ENCODE measurements at regions not wholly inside any gene's neighbourhood (a gene's known extent, or its start where the extent isn't known, plus 50 kb on each side); places are given as distances from the start of the nearest gene placed in this dataset.

GRCh38 chr20:50285376-50286173 is 94.9 kb downstream of the CEBPB start:
- no peak for FAIRE-seq
- DNase-seq (ENCODE audit: low spot score) = peak; percentile 64

- FAIRE-seq = no peak
- peak; percentile 48 for DNase-seq (ENCODE audit: low spot score)
Observed at GRCh38 chr20:50286174-50286511, 95.5 kb downstream of the CEBPB start.

- FAIRE-seq (no peak), DNase-seq (ENCODE audit: low spot score) (peak; percentile 99)
Observed at GRCh38 chr20:50286609-50287008, 96.0 kb downstream of the CEBPB start.

DNA sequence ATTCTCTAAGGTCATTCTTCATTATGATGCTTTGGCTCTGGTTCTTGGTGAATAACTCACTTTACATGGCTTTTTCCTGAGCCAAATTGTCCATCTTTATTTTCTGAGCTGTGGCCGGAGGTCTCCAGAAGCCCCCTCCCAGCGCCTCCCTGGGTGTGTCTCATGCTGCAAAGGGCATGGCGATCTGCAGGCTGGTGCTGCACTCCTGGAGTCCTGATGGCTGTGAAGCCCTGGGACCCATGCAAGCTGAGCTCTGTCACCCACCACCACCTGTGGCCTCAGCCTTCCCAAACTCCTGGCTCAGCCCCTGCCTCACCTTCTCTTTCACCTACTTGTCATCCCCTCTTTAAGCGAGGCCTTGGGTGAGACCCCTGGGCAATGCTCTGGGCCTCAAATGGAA is 96.9 kb downstream of the CEBPB start:
- FAIRE-seq (no peak), DNase-seq (ENCODE audit: low spot score) (no peak)

- DNase-seq (ENCODE audit: low spot score) (no peak), FAIRE-seq (no peak)
Observed at GRCh38 chr20:50288128-50288623, 97.5 kb downstream of the CEBPB start.

DNA sequence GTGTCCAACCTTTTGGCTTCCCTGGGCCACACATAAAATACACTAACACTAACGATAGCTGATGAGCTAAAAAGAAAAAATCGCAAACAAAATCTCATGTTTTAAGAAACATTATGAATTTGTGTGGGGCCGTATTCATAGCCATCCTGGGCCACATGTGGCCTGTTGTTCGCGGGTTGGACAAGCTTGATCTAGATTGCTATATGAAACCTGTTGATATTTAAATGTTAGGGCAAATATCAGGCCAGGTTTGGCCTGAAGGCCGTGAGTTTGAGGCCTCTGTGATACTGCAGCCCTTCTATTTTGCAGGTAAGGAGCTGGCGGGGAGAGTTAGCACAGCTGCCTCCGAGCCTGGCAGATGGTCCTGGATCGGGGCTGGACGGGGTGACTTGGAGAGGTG is 99.0 kb downstream of the CEBPB start:
- DNase-seq (ENCODE audit: low spot score) (no peak), FAIRE-seq (no peak)

- DNase-seq (ENCODE audit: low spot score) = no peak
- FAIRE-seq = no peak
Observed at GRCh38 chr20:50290112-50290511, 99.5 kb downstream of the CEBPB start.

GRCh38 chr20:50290808-50291207 is 100.2 kb downstream of the CEBPB start:
- no peak for FAIRE-seq

DNA sequence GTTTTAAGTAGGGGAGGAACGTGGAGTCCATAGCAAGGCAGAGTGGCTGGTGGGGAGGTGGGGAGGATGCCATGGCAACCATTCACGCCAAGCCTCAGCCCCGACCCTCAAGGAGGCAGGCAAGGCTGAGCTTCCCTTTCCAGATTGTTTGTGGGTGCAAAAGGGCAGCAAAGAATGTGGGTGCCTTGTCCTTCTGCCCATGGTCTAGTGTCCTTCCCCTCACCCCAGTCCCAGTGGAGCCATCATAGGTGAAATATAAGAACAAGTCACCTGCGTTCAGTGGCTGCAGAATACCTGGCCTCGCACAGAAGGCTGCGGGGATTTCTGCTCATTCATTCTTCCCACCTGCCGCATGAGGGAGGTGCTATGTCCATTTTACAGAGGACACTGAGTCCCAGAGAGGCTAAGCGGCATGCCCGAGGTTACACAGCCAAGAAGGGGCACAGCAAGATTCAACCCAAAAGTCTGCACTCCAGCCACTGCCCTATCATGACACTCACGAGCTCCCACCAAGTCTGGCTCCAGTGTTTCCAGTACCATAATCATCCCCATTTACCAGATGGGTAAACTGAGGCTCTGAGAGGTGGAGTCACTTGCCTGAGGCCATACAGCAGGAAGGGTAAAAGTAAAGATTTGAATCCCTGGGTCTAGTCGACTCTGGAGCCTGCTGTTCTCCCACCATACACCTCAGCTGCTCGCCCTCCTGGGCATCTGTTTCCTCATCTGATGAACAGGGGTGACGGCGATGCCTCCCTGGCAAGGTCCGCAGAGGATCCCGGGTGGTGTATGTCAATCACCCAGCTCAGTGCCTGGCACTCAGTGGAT is 100.8 kb downstream of the CEBPB start:
- FAIRE-seq (no peak), DNase-seq (ENCODE audit: low spot score) (no peak)

More at GRCh38 chr20:50290808-50291207, 100.2 kb downstream of the CEBPB start:
- DNase-seq (ENCODE audit: low spot score) = no peak

GRCh38 chr20:50292079-50292590 is 101.5 kb downstream of the CEBPB start:
- FAIRE-seq = no peak
- no peak for DNase-seq (ENCODE audit: low spot score)

DNA sequence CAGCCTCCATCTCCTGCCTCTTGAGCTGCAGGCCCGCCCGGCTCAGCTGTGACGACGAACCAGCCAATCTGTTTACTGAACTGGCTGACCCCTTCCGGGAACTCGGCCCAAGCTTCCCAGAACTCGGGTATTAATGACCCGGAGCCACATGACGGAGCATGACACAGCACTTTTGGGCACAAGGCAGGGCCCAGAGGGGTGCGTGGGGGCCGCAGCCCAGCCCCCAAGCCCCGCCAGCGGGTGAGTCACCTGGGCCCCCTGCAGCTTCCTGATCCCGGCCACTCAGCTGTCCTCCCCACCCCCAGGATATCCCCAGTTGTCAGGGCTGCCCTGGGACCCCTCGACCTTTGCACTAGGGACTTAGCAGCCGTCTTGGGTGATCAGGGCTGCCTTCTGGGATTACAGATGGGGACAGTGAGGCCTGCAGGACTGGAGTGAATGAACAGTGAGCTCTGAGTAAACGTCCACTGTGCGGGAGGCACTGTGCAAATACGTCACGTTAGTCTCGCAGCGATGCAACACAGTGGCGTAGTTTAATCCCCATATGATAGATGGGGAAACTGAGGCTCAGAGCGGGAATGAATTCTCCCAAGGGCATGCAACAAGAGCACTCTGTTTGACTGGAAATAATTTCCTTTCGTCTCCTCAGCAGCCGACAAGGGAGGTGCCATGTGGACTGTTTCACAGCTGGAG is 102.1 kb downstream of the CEBPB start:
- peak; percentile 63 for FAIRE-seq
- DNase-seq (ENCODE audit: low spot score) = peak; percentile 80

- FAIRE-seq (no peak), DNase-seq (ENCODE audit: low spot score) (no peak)
Observed at GRCh38 chr20:50293284-50294139, 102.9 kb downstream of the CEBPB start.

DNA sequence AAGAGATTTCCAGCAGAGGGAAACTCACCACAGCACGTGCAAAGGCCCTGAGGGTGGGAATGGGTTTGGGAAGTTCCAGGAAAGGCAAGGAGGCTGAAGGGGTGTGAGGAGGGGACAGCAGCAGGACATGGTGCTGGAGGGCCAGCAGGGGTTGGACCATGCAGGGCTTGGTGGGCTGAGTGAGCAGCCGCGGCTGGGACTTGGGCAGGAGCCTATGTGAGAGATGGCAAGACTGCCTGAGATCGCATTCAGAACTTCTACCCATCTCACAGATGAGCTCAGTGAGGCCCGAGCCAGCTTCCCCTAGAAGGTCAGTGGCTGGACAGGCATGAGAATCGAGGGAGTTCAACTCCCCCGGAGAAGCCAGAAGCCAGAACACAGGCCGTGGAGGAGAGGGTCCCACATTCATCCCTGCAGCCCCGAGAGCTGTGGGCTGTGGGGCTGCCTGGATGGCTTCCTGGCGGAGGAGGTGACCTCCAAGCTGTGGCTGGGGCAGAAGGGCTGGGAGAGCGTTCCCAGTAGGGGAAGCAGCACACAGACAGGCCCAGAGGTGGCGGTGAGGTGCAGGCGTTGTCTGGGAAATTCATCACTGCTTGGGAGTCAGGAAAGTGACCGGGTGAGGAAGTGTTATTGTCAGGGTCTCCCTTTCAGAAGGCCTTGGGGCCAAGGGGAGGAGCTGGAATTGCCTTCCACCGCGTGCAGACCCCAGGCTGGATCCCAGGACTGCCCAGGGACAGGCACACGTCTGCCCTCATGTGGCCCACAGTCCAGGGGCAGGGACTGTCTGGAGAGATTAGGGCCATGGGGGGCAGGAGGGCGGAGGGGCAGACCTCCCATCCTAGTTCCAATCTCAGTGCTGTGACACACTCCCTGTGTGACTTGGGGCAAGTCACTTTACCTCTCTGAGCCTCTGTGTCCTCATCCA is 103.8 kb downstream of the CEBPB start:
- no peak for DNase-seq (ENCODE audit: low spot score)
- FAIRE-seq = no peak

DNA sequence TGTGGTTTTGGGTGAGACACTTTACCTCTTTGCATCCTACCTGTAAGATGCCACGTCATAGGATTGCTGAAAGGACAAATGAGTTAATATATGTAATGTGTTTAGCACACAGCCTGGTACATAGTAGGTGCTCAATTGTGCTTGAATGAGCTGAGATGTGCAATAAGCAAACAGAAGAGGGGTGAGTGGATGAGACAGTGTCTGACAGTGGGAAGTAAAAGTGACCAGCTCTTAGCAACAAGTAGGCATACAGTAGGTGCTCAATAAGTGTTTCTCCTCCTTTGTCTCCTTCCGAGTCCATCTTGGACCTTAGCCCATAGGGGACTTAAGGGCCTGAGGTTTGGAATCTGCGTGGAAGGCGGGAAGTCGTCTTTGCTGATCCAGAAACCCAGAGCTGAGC is 104.7 kb downstream of the CEBPB start:
- DNase-seq (ENCODE audit: low spot score) = no peak
- FAIRE-seq = no peak

- FAIRE-seq = no peak
- no peak for DNase-seq (ENCODE audit: low spot score)
Observed at GRCh38 chr20:50295762-50296449, 105.3 kb downstream of the CEBPB start.

GRCh38 chr20:50296450-50297375 is 106.1 kb downstream of the CEBPB start:
- no peak for FAIRE-seq
- no peak for DNase-seq (ENCODE audit: low spot score)

DNA sequence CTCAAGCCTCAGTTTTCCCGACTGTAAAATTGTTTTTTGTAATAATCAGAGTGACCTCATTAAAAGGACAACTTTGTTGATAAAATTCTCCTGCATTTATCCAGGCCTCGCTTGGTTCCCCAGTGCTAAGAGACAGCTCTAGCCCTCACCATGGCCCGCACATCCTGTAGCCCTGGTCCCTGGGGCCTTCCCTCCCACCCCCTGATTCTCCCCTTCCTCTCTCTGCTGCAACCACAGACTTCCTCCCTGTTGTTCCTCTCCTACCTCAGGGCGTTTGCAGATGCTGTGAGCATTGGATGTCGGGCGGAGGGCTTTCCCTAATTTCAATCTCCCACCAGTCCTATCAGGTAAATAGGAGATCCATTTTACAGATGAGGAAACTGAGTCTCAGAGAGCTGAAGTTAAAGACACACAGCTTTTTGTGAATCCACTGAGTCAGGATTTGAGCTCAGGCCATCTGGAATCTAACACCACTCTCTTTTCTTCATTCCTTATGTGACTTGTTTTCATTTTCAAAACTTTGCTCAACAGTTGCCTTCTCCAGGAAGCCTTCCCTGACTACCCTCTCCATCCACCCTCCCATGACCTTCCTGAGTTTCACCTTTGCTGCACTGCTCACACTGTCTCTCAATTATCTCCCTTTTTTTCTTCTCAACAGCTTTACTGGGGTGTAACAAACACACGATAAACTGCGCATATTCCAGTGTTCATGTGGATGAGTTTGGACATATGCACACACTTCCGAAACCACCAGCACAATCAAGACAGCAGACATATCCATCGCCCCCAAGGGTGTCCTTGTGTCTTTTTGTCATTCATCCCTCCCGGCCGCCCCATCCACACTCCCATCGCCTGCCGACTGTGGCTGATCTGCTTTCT is 107.1 kb downstream of the CEBPB start:
- FAIRE-seq (no peak), DNase-seq (ENCODE audit: low spot score) (no peak)

All from urothelium cell line (cell line).